COLO829 (cell line): ENCODE measurements at regions not wholly inside any gene's neighbourhood (a gene's known extent, or its start where the extent isn't known, plus 50 kb on each side); places are given as distances from the start of the nearest gene placed in this dataset.
"Not testable (repeated sequence)": the region's sequence is repeated elsewhere in the genome, so short reads cannot be mapped to it uniquely, and the experiment has no call there.

Source experiments
- DNase-seq: peaks from one replicate; pipeline ENCODE4 v3.0.0; 2012; ENCODE audit warnings: low spot score

DNA sequence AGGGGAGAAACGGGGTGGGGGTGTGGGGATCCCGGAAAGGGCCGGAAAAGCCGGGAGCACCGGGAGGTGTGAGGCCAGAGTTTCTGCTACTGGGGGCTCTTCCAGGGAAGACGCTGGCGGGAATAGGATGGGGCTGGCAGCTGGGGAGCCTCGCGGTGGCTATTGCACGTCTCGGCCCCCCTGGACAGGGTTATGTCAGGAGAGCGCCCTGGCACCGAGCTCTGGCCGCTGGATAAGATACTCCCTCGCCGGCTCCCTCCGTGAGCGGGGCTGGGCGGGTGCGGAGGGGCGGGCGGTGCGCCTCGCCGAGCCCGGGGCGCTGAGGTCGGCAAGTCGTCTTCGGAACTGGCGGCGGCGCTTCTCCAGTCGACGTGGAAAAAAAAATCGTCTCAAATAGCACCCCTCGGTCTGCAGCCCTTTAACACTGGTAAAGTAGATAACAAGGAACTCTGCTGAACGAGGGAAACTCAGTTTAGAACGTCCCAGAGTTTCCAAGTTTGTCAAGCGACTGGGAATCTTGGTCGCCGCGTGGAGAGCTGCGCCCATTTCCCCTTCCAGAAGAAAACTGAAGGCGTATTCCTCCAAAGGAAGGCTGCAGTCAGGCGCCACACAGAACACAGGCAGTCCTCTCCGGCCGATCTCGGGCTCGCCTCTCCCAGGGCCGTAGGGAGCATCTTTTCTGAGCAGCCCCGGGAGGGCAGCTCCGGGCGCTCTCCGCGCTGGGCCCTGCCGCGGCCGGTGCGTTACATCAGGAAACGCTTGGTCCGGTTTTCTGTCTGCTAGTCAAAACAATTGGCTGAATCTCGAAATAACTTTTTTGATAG, 115.1 kb downstream of the KCNRG start:
- no peak for DNase-seq

DNA sequence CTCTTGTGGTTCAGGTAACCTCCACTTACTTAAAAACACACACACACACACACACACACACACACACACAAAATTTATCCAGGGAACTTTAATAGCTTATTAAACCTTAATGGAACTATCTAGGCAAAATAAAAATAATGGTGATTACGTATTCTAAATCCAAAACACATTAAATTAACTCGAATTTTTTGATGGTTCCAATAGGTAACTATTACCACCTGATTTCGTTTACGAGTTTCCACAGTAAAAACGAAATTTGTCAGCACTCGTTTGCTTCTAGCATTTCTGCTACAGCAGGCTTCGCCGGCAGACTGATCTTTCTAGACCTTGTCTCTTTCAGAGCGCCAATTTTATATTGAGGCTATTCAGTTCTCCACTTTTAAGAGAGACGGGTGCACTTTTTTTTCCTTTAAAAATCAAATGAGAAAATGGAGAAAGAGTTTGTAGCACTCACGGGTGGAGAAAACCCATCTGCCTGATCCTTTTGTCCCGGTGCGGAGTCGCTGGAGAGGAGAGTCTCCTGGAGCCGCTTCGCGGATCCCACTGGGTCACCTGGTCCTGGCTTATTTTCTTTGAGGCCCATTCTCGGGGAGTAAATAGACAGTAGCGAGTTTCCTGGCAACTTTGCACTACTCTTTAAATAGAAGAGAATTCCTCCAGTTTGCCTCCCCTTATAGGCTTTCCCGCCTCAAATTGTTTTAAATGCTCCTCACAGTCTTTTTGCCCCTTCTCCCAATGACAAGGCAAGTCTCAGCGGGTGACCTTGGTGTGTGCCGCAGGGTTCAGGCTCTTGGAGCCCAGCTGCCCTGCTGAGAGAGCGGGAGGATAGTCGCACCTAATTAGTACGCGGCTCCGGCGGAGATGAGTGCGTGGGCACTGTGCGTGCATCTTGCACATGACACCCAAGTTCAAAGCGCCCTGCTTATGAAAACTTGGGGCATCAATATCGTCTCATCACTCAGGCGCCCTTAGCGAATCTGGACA, 117.0 kb downstream of the KCNRG start:
- DNase-seq: no peak

DNA sequence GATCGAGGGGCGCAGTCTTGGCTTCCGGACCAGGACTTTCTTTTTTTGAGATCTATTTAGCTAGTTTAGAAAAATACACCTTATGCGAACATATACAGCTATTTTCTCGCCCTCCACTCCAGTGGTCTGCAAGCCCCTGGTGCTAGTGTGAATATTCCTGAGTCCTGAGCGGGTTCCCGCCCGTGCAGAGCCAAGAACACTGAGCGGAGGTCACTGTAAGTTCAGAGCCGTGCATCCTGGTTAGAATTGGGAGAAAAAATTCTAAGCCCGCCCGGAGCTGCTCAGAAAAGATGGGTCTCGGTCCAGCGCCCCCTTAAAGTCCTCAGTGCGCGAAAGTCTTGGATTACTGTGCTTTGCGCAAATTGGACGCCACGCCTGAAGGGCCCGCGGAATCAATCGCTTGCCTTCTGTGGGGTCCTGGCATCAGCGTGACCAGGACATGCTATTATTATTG, 117.7 kb downstream of the KCNRG start:
- no peak for DNase-seq

DNA sequence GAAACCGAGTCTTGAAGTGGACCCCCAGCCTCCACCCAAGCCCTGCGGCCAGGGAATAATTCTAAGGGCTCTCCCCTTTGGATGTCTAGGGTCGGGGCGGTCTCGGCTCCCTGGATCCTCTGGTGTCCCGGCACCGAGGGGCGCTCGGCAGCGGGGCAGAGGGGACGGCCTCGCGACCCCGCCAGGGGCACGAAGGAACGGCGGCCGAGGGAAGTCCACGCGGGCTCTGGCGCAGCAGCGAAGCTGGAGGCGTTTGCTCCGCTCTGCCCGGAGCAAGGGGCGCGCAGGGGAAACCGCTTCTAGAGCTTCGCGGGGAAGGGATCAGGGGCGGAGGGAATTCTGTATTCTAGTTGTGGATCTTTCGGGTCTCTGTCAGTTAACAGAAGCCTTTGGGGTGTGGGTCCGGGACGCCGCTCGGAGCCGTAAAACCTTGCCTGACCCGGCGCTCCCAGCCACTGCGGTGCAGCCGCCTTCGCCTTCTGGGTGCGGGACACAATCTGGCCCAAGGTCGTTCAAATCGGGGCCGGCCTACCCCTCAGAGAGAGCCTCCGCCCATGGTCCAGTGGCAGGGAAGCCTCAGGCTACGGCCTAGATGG, 118.2 kb downstream of the KCNRG start:
- no peak for DNase-seq

GRCh38 chr13:50136226-50136625, 121.0 kb downstream of the KCNRG start:
- DNase-seq: no peak

- no peak for DNase-seq
Measured at GRCh38 chr13:50136678-50137077, 121.4 kb downstream of the KCNRG start.

GRCh38 chr13:50139435-50139934, 124.2 kb downstream of the KCNRG start:
- DNase-seq: not testable (repeated sequence)

DNA sequence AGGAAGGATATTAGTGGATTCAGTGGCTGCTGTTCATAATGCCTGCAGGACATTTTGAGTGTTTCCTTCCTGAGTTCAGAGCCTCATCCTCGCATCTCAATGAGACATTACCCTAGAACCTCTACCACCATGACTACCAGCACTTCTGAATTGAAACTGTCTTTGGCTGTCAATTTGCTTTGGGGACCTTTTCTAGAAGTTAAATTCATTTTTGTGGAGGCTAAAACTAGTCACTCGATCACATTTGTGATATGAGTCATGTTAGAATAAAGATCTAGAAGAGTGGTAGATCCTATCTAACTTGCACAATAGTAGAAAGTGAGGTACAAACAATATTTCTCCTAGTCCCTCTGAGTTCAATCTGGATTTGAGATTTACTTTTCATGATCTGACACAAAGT, 124.9 kb downstream of the KCNRG start:
- DNase-seq: no peak

DNA sequence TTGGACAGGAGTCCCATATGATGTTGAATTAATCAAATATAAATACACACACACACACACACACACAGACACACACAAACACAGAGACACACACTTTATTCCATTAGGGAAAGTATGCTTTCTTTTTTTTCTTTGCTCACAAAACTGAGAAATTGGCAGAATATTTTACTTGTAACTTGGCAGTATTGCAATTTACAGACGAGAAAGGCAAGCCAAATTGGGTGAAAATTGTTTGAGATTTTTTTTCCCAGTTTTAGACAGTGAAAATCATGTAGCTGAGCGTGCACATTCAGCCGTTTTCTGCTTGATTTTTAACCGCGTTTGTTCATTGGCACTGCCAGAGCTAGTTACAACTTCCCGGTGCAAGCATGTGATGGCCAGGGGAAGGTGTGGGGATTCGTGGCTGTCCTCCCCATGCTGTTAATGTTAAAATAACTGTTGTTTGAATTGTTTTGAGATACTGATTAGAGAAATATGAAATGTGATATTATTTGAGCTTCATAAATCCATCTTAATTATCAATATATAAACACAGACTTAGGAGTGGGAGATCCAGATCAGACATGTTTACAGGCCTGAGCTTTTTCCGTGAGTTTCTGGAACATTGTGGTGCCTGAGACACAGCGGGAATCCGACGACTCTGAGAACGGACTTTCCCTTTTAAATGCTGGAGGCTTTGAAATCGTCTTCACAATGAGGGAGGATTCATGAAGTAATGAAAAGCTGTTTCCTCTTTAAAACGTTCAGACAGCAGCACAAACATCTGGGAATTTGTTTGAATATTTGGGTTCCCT, 125.5 kb downstream of the KCNRG start:
- DNase-seq: no peak

- DNase-seq: no peak
Measured at GRCh38 chr13:50141375-50141975, 126.2 kb downstream of the KCNRG start.

DNA sequence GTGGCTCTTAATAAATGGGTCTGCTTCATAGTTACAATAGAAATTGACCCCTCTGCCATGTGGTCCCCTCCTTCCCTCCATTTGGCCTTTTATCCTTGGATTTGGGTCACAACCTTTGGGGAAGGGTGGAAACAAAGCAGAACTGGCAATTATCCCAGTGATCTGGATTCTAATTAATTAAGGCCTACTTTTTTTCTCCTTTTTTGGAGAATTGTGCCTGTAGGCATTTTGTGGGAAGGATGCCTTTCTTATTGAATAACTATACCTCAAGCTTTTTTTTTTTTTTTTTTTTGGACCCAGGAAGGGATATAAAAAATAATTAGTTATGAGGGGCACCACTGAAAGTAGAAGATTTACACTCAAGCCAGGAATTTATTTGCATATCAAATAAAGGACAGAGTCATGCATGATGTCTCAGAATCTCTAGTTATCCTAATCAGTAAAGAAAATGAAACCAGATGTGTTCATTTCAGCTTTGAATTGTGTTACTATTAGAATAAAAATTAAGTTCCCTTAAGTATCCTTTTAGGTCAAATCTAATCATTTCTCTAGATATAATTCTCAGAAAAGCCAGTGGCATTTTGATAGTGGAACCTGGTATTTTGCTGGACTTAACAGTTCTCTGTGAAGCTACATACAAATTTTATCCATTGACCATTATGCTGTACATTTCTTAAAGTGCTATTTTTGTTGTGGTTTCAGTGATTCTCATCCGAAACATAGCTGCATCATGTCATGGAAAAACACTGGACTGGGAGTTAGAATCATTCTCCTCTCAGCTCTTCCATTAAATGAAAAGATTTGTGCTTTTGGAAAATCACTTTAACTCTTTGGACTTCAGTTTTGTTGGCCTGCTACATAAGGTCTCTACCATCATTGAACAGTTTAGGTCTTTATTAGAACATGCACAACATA, 129.3 kb downstream of the KCNRG start:
- DNase-seq: no peak

DNA sequence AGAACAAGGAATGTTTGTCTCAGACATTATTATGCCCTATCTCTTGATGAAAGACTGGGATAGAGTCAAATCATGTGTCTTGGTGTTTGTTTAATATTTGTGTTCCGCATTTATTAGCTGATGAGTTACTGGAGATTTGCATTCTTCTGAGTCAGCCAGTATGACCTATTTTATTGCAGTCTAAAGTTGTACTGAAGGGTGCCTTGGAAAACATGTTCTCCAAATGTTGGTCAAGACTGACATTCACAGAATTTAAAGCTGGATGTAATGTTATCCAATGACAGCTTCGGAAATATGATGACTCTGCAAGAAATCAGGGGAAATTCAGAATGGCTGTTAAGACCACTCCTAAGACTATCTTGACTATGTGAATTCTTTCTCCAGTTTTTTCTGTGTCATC, 134.0 kb downstream of the KCNRG start:
- DNase-seq: peak; percentile 63

DNA sequence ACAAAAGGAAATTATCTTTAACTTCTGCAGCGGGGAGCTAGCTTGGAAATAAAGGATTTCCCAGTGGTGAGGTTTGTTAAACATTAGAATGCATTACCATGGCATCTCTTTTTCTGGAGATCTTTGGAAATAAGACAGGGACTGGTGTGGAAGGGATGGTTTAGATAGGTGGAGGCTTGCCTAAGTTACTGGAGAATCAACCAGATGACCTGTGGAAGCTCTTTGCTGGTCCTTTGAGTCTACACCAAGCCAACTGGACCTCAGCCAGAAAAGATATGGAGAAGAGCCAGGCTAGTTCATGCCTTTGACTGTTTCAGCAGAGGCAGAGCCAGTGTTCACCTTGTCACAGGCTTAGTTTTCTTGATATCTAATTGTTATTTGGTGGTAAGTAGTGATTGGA, 134.7 kb downstream of the KCNRG start:
- no peak for DNase-seq

DNA sequence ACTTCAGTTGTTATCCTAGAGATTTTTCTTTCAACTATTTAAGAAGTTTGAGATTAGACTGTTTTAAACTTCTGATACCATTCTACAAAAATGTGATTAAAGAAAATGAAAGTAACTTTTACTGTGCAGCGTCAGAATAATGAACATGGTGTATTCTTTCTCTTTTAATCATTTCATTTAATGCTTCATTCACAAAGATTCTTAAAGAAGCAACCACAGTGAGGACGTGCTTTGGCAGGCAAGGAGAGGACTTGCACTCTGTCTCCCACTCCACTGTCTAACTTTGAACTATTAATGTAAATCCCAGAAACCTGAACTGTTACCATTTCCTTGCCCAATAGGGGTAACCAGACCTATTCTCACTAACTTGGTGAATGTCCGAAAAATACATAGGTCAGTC, 137.0 kb downstream of the KCNRG start:
- no peak for DNase-seq

DNA sequence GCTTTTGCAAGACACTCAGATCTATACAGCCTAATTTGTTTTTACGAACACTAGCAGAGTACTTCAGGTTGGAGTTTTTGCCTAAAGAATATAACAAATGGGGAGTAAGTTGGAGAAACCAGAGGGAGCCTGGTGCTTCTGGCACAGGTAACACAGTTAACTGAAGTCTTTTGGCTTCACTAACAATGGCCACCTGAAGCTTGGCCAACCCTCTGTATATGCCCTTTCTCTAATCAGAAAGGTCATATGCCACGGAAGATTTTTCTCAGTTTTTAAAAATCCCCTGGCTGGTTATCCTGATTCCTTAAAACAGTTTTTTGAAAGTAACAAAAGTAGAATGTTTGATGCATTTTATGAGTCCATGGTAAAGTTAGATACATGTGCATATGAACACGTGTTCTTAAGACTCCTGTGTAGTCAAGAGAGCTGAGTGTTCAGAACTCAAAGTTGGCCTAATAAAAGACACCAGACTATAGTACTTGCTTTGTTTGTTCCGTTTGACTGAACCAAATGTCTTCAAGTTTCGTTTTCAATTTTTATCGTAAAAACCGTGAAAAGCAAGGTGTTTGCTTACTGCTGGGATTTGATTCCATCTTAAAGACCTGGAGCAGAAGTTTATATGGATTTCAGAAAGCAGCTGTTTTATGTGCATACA, 137.5 kb downstream of the KCNRG start:
- peak; percentile 66 for DNase-seq

- no peak for DNase-seq
Measured at GRCh38 chr13:50153401-50153800, 138.2 kb downstream of the KCNRG start.

- no peak for DNase-seq
Measured at GRCh38 chr13:50153876-50154275, 138.6 kb downstream of the KCNRG start.

GRCh38 chr13:50154697-50155096, 139.5 kb downstream of the KCNRG start:
- no peak for DNase-seq

- DNase-seq: peak; percentile 88
Measured at GRCh38 chr13:50156140-50156539, 140.9 kb downstream of the KCNRG start.
